Cardiac fibroblast (primary cell): ENCODE measurements at regions not wholly inside any gene's neighbourhood (a gene's known extent, or its start where the extent isn't known, plus 50 kb on each side); places are given as distances from the start of the nearest gene placed in this dataset.

Experiments used
- DNase-seq, 2 donors: peaks; one replicate each; pipeline versions ENCODE4 v3.0.0 to v3.0.0-alpha.2; 2010; ENCODE audit warnings: low read depth in 2 of 2
- H3K4me3 ChIP-seq, 2 donors: replicated peaks in 1 of 2; 1 replicate in 1 of 2; 2 replicates in 1 of 2; pipeline ENCODE4 v1.5.1; 2011; ENCODE audit warnings: low read depth in 2 of 2, low read length in 2 of 2, mild to moderate bottlenecking in 2 of 2, moderate library complexity in 1 of 2
- CTCF ChIP-seq: IDR thresholded peaks from one replicate; pipeline ENCODE4 v1.5.1; 2011; ENCODE audit warnings: low read depth, mild to moderate bottlenecking, low read length, inconsistent platforms

GRCh38 chr3:153096731-153097131 is 65.3 kb upstream of the RAP2B start:
- no peak overlapping the region for H3K4me3 ChIP-seq
- no peak for DNase-seq
- no peak for TF ChIP-seq CTCF

GRCh38 chr3:153097213-153097612 is 64.8 kb upstream of the RAP2B start:
- no peak overlapping the region for H3K4me3 ChIP-seq
- no peak for TF ChIP-seq CTCF
- no peak for DNase-seq

GRCh38 chr3:153099131-153099530 is 62.9 kb upstream of the RAP2B start:
- no peak overlapping the region for H3K4me3 ChIP-seq
- DNase-seq, result no peak
- no peak for TF ChIP-seq CTCF

- TF ChIP-seq CTCF, result no peak
- no peak for DNase-seq
- no peak overlapping the region for H3K4me3 ChIP-seq
These were observed 58.5 kb upstream of the RAP2B start for GRCh38 chr3:153103406-153103945.

- TF ChIP-seq CTCF, result no peak
- no peak overlapping the region for H3K4me3 ChIP-seq
- DNase-seq, result no peak
These were observed 52.0 kb upstream of the RAP2B start for GRCh38 chr3:153110041-153110440.

GRCh38 chr3:153111016-153111415 is 51.0 kb upstream of the RAP2B start:
- DNase-seq, result no peak

More at GRCh38 chr3:153111016-153111415, 51.0 kb upstream of the RAP2B start:
- no peak for TF ChIP-seq CTCF
- no peak overlapping the region for H3K4me3 ChIP-seq
